ENCODE measurements at regions not wholly inside any gene's neighbourhood (a gene's known extent, or its start where the extent isn't known, plus 50 kb on each side); places are given as distances from the start of the nearest gene placed in this dataset.

DNA sequence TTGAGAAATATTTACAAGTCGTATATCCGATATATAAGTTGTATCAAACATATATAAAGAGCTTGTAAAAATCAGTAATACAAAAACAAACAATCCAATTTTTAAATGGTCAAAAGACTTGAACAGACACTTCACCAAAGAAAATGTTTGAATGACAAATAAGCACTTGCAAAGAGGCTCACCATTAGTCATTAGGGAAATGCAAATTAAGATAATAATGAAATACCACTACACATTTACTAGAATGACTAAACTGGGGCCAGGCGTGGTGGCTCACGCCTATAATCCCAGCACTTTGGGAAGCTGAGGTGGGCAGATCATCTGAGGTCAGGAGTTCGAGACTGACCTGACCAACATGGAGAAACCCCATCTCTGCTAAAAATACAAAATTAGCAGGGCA, 134.6 kb upstream of the HAND1 start:
- no peak for TF ChIP-seq EZH2 (optimal IDR thresholded peaks at IDR 0.05; ENCODE audit: low read depth, low read length)
- TF ChIP-seq EZH2phosphoT487 (IDR thresholded peaks at IDR 0.05; ENCODE audit: low read length) = no peak

All from MM.1S (cell line).